Stimulated activated naive CD8-positive, alpha-beta T cell treated with anti-CD3 and anti-CD28 coated beads, Interleukin-15, amount 100 ng/mL, for 72 hours (primary cell): ENCODE measurements at regions not wholly inside any gene's neighbourhood (a gene's known extent, or its start where the extent isn't known, plus 50 kb on each side); places are given as distances from the start of the nearest gene placed in this dataset.
"Not testable (repeated sequence)": the region's sequence is repeated elsewhere in the genome, so short reads cannot be mapped to it uniquely, and the experiment has no call there.

Source experiments
- ATAC-seq: fragments of 150-1000 bp; cut with Tn5 transposase; 2 replicates; pipeline ENCODE4 v1.10.0; 2021; ENCODE audit warnings: mild to moderate bottlenecking, moderate library complexity
- DNase-seq, 2 donors: peaks; one replicate each; pipeline ENCODE4 v3.0.0; 2021 to 2022
- H3K27ac Mint-ChIP-seq, 2 donors: one replicate each; pipeline ENCODE4 v1.8.0; 2022; ENCODE audit warnings: mild to moderate bottlenecking in 2 of 2, mixed read lengths in 2 of 2, moderate library complexity in 2 of 2
- H3K27me3 Mint-ChIP-seq: one replicate; pipeline ENCODE4 v1.8.0; 2022; ENCODE audit warnings: mixed read lengths
- H3K4me1 Mint-ChIP-seq: one replicate; pipeline ENCODE4 v1.8.0; 2022; ENCODE audit warnings: mild to moderate bottlenecking, mixed read lengths
- H3K4me3 Mint-ChIP-seq, 2 donors: one replicate each; pipeline ENCODE4 v1.8.0; 2022; ENCODE audit warnings: mild to moderate bottlenecking in 2 of 2, mixed read lengths in 2 of 2, moderate library complexity in 1 of 2
- H3K9me3 Mint-ChIP-seq, 2 donors: one replicate each; pipeline ENCODE4 v1.8.0; 2022; ENCODE audit warnings: mixed read lengths in 2 of 2

- Mint-ChIP-seq H3K27me3 (no peaks in the 10 kb centered on the region), H3K27ac (no peak overlapping the region), H3K9me3 (no peaks in the 10 kb centered on the region), H3K4me3 (no peak overlapping the region), H3K4me1 (peaks cover 4% of the 10 kb centered on the region)
- no peak for ATAC-seq
- no peak for DNase-seq
These were observed 106.5 kb upstream of the GMDS start for GRCh38 chr6:2351807-2352431.

GRCh38 chr6:2351090-2351489, 105.7 kb upstream of the GMDS start:
- DNase-seq (no peak), ATAC-seq (no peak)
- Mint-ChIP-seq H3K27me3 (no peaks in the 10 kb centered on the region), H3K9me3 (no peaks in the 10 kb centered on the region), H3K27ac (no peak overlapping the region), H3K4me1 (peaks cover 4% of the 10 kb centered on the region), H3K4me3 (no peak overlapping the region)

GRCh38 chr6:2346078-2346477, 100.7 kb upstream of the GMDS start:
- H3K4me3 Mint-ChIP-seq, result no peak overlapping the region
- no peaks in the 10 kb centered on the region for H3K4me1 Mint-ChIP-seq
- no peak overlapping the region for H3K27ac Mint-ChIP-seq
- ATAC-seq, result no peak
- DNase-seq, result no peak
- peaks cover 4 to 14% of the 10 kb centered on the region in 2 donors for H3K9me3 Mint-ChIP-seq
- no peaks in the 10 kb centered on the region for H3K27me3 Mint-ChIP-seq

- Mint-ChIP-seq H3K4me1 (no peaks in the 10 kb centered on the region), H3K9me3 (peaks cover 18 to 30% of the 10 kb centered on the region in 2 donors)
These were observed 99.0 kb upstream of the GMDS start for GRCh38 chr6:2344319-2344905.

GRCh38 chr6:2327591-2327990, 82.2 kb upstream of the GMDS start:
- H3K27me3 Mint-ChIP-seq, result no peaks in the 10 kb centered on the region
- DNase-seq (no peak), ATAC-seq (no peak)
- H3K4me1 Mint-ChIP-seq, result no peaks in the 10 kb centered on the region
- H3K9me3 Mint-ChIP-seq, result peaks cover 38 to 57% of the 10 kb centered on the region in 2 donors
- no peak overlapping the region for H3K4me3 Mint-ChIP-seq
- H3K27ac Mint-ChIP-seq, result no peak overlapping the region

More at GRCh38 chr6:2344319-2344905, 99.0 kb upstream of the GMDS start:
- Mint-ChIP-seq H3K4me3 (no peak overlapping the region), H3K27ac (no peak overlapping the region), H3K27me3 (no peaks in the 10 kb centered on the region)
- DNase-seq (no peak), ATAC-seq (no peak)

DNA sequence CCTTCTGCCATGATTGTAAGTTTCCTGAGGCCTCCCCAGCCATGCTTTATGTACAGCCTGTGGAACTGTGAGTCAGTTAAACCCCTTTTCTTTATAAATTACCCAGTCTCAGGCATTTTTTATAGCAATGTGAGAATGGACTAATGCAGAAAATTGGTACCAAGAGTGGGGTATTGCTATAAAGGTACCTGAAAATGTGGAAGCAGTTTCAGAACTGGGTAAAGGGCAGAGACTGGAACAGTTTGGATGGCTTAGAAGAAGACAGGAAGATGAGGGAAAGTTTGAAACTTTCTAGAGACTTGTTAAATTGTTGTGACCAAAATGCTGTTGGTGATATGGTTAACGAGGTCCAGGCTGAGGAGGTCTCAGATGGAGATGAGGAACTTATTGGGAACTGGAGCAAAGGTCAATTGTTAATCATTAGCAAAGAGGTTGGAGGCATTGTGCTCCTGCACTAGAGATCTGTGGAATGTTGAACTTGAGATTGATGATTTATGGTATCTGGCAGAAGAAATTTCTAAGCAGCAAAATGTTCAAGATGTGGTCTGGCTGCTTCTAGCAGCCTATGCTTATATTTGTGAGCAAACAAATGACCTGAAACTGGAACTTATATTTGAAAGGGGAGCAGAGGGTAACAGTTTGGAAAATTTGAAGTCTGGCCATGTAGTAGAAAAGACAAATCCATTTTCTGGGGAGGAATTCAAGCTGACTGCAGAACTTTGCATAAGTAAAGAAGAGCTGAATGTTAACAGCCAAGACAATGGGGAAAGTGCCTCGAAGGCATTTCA, 79.0 kb upstream of the GMDS start:
- DNase-seq (no peak), ATAC-seq (no peak)
- Mint-ChIP-seq H3K4me1 (no peaks in the 10 kb centered on the region), H3K27ac (no peak overlapping the region), H3K27me3 (no peaks in the 10 kb centered on the region), H3K4me3 (no peak overlapping the region), H3K9me3 (peaks cover 46 to 77% of the 10 kb centered on the region in 2 donors)

GRCh38 chr6:2317498-2317897, 72.1 kb upstream of the GMDS start:
- not testable (repeated sequence) for H3K4me3 Mint-ChIP-seq, ATAC-seq, H3K27me3 Mint-ChIP-seq, H3K27ac Mint-ChIP-seq, DNase-seq, H3K4me1 Mint-ChIP-seq
- H3K9me3 Mint-ChIP-seq, result peaks cover 35 to 63% of the 10 kb centered on the region in 2 donors

- no peaks in the 10 kb centered on the region for H3K27me3 Mint-ChIP-seq
- H3K9me3 Mint-ChIP-seq, result peaks cover 23 to 52% of the 10 kb centered on the region in 2 donors
- no peak overlapping the region for H3K4me3 Mint-ChIP-seq
- no peak for DNase-seq
- no peaks in the 10 kb centered on the region for H3K4me1 Mint-ChIP-seq
- no peak for ATAC-seq
- H3K27ac Mint-ChIP-seq, result no peak overlapping the region
These were observed 69.2 kb upstream of the GMDS start for GRCh38 chr6:2314641-2315040.

- no peaks in the 10 kb centered on the region for H3K27me3 Mint-ChIP-seq
- peaks cover 10 to 38% of the 10 kb centered on the region in 2 donors for H3K9me3 Mint-ChIP-seq
- no peak overlapping the region for H3K4me3 Mint-ChIP-seq
- no peaks in the 10 kb centered on the region for H3K4me1 Mint-ChIP-seq
- DNase-seq (no peak), ATAC-seq (no peak)
- no peak overlapping the region for H3K27ac Mint-ChIP-seq
These were observed 64.6 kb upstream of the GMDS start for GRCh38 chr6:2310042-2310441.

DNA sequence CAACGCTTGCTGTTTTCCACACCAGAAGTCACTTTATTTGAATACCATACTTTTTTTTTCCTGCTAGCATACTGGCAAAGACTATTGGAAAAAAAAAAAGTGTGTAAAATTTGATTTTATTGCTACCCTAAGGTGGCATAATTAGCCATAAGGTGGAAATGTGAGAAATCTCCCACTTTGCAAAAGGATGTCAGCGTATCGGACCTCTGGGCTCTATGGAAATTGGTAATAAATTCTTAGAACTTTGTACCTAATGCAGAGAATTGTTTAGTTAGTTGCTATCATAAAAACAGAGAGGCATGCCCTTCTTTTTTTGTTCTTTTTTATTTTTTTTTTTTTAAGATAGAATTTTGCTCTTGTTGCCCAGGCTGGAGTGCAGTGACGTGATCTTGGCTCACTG, 63.7 kb upstream of the GMDS start:
- H3K4me1 Mint-ChIP-seq, result no peaks in the 10 kb centered on the region
- H3K9me3 Mint-ChIP-seq, result peaks cover 14 to 40% of the 10 kb centered on the region in 2 donors
- no peak for ATAC-seq
- DNase-seq, result no peak
- no peak overlapping the region for H3K27ac Mint-ChIP-seq
- H3K4me3 Mint-ChIP-seq, result no peak overlapping the region
- H3K27me3 Mint-ChIP-seq, result no peaks in the 10 kb centered on the region

- Mint-ChIP-seq H3K27me3 (no peaks in the 10 kb centered on the region), H3K9me3 (peaks cover 14 to 40% of the 10 kb centered on the region in 2 donors), H3K27ac (no peak overlapping the region), H3K4me3 (no peak overlapping the region), H3K4me1 (no peaks in the 10 kb centered on the region)
- DNase-seq (no peak), ATAC-seq (no peak)
These were observed 62.4 kb upstream of the GMDS start for GRCh38 chr6:2307799-2308198.

DNA sequence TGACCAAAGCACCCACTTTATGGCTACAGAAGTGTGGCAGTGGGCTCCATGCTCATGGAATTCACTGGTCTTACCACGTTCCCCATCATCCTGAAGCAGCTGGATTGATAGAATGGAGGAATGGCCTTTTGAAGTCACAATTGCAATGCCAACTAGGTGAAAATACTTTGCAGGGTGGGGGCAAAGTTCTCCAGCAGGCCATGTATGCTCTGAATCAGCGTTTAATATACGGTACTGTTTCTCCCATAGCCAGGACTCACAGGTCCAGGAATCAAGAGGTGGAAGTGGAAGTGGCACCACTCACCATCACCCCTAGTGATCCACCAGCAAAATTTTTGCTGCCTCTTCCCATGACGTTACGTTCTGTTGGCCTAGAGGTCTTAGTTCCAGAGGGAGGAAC, 60.5 kb upstream of the GMDS start:
- H3K27ac Mint-ChIP-seq, result no peak overlapping the region
- ATAC-seq (no peak), DNase-seq (no peak)
- H3K27me3 Mint-ChIP-seq, result no peaks in the 10 kb centered on the region
- no peaks in the 10 kb centered on the region for H3K4me1 Mint-ChIP-seq
- H3K4me3 Mint-ChIP-seq, result no peak overlapping the region
- H3K9me3 Mint-ChIP-seq, result peaks cover 21 to 58% of the 10 kb centered on the region in 2 donors

GRCh38 chr6:2302482-2302881, 57.1 kb upstream of the GMDS start:
- H3K9me3 Mint-ChIP-seq, result peaks cover 45 to 76% of the 10 kb centered on the region in 2 donors
- not testable (repeated sequence) for DNase-seq

DNA sequence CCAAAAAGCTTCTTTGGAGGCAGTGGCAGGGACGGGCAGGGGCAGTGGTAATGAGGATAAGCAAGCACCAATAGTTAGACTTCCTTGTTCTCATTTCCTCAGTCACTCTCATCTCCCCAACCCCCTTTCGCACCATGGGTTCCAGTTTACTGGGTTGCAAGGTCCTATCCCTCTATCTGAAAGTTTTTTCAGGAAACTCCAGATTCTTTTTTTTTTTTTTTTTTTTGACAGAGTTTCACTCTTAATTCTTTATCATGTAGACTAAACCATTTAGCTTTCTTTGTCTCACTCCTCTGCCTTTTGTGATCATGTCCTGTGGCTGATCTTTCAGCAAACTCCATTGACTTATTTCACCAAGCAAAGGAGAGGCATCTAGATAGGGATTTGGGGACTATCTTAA, 51.4 kb upstream of the GMDS start:
- H3K4me3 Mint-ChIP-seq, result no peak overlapping the region
- no peak for ATAC-seq
- DNase-seq, result no peak
- H3K27ac Mint-ChIP-seq, result no peak overlapping the region
- H3K27me3 Mint-ChIP-seq, result no peaks in the 10 kb centered on the region
- H3K4me1 Mint-ChIP-seq, result no peaks in the 10 kb centered on the region
- peaks cover 51 to 59% of the 10 kb centered on the region in 2 donors for H3K9me3 Mint-ChIP-seq

More at GRCh38 chr6:2302482-2302881, 57.1 kb upstream of the GMDS start:
- not testable (repeated sequence) for H3K27ac Mint-ChIP-seq, ATAC-seq, H3K27me3 Mint-ChIP-seq, H3K4me3 Mint-ChIP-seq, H3K4me1 Mint-ChIP-seq
